Caco-2 (cell line): ENCODE measurements at regions not wholly inside any gene's neighbourhood (a gene's known extent, or its start where the extent isn't known, plus 50 kb on each side); places are given as distances from the start of the nearest gene placed in this dataset.

ENCODE experiments used
- BruUV-seq: library from RNA; stranded (reverse); fragments of 400-500 nt; replicated peaks from 2 replicates; lab custom pipeline; 2021; lab: Mats Ljungman, UMichigan
- CTCF ChIA-PET: fragments of 300-600 bp; sonication (Branson Sonifier 250); formaldehyde crosslinking; loops from one replicate; lab custom pipeline; 2022; ENCODE audit warnings: antibody characterized with exemption; lab: Charles Lee
- POLR2A ChIA-PET: fragments of 300-600 bp; sonication (Branson Sonifier 250); formaldehyde crosslinking; loops from one replicate; lab custom pipeline; 2022; ENCODE audit warnings: antibody characterized with exemption; lab: Charles Lee
- DNase-seq, 2 experiments: peaks; one replicate each; pipeline versions ENCODE4 v3.0.0 to v3.0.0-alpha.2; 2020 to 2022
- H3K27me3 ChIP-seq: replicated peaks from 2 replicates; pipeline ENCODE4 v1.6.0; 2011; ENCODE audit warnings: low read length; ENCODE audit not compliant: control insufficient read depth, insufficient read depth
- H3K36me3 ChIP-seq: 2 replicates; pipeline ENCODE4 v1.5.1; 2011; ENCODE audit warnings: low read length; ENCODE audit not compliant: control insufficient read depth, insufficient read depth
- H3K4me1 ChIP-seq: fragments of 250-450 bp; sonication (Bioruptor Pico); 2 replicates; pipeline ENCODE4 v1.5.1; 2020; ENCODE audit warnings: mild to moderate bottlenecking
- H3K4me3 ChIP-seq: 2 replicates; pipeline ENCODE4 v1.5.1; 2011; ENCODE audit warnings: low read depth, mild to moderate bottlenecking, control low read depth, low read length
- H3K9me3 ChIP-seq: fragments of 250-450 bp; sonication (Bioruptor Pico); 2 replicates; pipeline ENCODE4 v1.5.1; 2020; ENCODE audit warnings: mild to moderate bottlenecking, moderate library complexity
- H3K27ac Mint-ChIP-seq: one replicate; pipeline ENCODE4 v1.8.0; 2022; ENCODE audit warnings: mixed read lengths; ENCODE audit not compliant: unreplicated experiment
- H3K27me3 Mint-ChIP-seq: one replicate; pipeline ENCODE4 v1.8.0; 2022; ENCODE audit warnings: mixed read lengths; ENCODE audit not compliant: insufficient read depth, unreplicated experiment
- H3K36me3 Mint-ChIP-seq: one replicate; pipeline ENCODE4 v1.8.0; 2022; ENCODE audit warnings: mild to moderate bottlenecking, mixed read lengths; ENCODE audit not compliant: insufficient read depth, unreplicated experiment
- H3K4me1 Mint-ChIP-seq: one replicate; pipeline ENCODE4 v1.8.0; 2022; ENCODE audit warnings: low read depth, mixed read lengths; ENCODE audit not compliant: unreplicated experiment
- H3K4me3 Mint-ChIP-seq: one replicate; pipeline ENCODE4 v1.8.0; 2022; ENCODE audit warnings: mild to moderate bottlenecking, moderate library complexity, mixed read lengths; ENCODE audit not compliant: unreplicated experiment
- H3K9me3 Mint-ChIP-seq: one replicate; pipeline ENCODE4 v1.8.0; 2022; ENCODE audit warnings: mixed read lengths; ENCODE audit not compliant: unreplicated experiment
- intact Hi-C: fragments of 100-400 bp; cut with micrococcal nuclease; formaldehyde crosslinking; loops from one replicate; pipeline ENCODE4 v1.10.0; 2022; ENCODE audit not compliant: unreplicated experiment
- TF ChIP-seq, protein P1 (sequence below), 2 experiments: fragments of 200-600 bp in 1 of 2; IDR thresholded peaks; 1 replicate in 1 of 2; 2 replicates in 1 of 2; pipeline versions ENCODE4 v1.5.1 to v1.8.0; 2011 to 2022; ENCODE audit warnings: antibody characterized with exemption in 1 of 2, control low read depth in 1 of 2, inconsistent platforms in 1 of 2, low read depth in 1 of 2, low read length in 1 of 2, mild to moderate bottlenecking in 1 of 2, moderate library complexity in 1 of 2; ENCODE audit not compliant: insufficient read depth in 1 of 2, severe bottlenecking in 1 of 2, unreplicated experiment in 1 of 2

GRCh38 chr5:111639912-111640311 is 117.1 kb downstream of the NREP start:
- TF ChIP-seq, protein P1, sequence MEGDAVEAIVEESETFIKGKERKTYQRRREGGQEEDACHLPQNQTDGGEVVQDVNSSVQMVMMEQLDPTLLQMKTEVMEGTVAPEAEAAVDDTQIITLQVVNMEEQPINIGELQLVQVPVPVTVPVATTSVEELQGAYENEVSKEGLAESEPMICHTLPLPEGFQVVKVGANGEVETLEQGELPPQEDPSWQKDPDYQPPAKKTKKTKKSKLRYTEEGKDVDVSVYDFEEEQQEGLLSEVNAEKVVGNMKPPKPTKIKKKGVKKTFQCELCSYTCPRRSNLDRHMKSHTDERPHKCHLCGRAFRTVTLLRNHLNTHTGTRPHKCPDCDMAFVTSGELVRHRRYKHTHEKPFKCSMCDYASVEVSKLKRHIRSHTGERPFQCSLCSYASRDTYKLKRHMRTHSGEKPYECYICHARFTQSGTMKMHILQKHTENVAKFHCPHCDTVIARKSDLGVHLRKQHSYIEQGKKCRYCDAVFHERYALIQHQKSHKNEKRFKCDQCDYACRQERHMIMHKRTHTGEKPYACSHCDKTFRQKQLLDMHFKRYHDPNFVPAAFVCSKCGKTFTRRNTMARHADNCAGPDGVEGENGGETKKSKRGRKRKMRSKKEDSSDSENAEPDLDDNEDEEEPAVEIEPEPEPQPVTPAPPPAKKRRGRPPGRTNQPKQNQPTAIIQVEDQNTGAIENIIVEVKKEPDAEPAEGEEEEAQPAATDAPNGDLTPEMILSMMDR (IDR thresholded peaks at IDR 0.05; ENCODE audit: insufficient read depth in 1 of 2, low read depth in 1 of 2, low read length in 1 of 2, severe bottlenecking in 1 of 2, unreplicated experiment in 1 of 2) = no peak
- H3K9me3 Mint-ChIP-seq = peaks cover 11% of the 10 kb centered on the region
- no peaks in the 10 kb centered on the region for H3K27me3 Mint-ChIP-seq
- BruUV-seq = no TSS peak
- H3K27me3 ChIP-seq = no peaks in the 10 kb centered on the region
- no peaks in the 10 kb centered on the region for H3K36me3 ChIP-seq
- intact Hi-C loops = no loop called here
- ChIA-PET CTCF (no interaction called here), POLR2A (no interaction called here)
- no peaks in the 10 kb centered on the region for H3K4me1 Mint-ChIP-seq
- H3K27ac Mint-ChIP-seq = no peak overlapping the region
- peaks cover 10% of the 10 kb centered on the region; the same call in 1 of the 2 replicates for H3K9me3 ChIP-seq
- H3K4me1 ChIP-seq = no peaks in the 10 kb centered on the region
- no peak for DNase-seq
- no peak overlapping the region for H3K4me3 Mint-ChIP-seq
- H3K36me3 Mint-ChIP-seq = no peaks in the 10 kb centered on the region
- H3K4me3 ChIP-seq = no peak overlapping the region

DNA sequence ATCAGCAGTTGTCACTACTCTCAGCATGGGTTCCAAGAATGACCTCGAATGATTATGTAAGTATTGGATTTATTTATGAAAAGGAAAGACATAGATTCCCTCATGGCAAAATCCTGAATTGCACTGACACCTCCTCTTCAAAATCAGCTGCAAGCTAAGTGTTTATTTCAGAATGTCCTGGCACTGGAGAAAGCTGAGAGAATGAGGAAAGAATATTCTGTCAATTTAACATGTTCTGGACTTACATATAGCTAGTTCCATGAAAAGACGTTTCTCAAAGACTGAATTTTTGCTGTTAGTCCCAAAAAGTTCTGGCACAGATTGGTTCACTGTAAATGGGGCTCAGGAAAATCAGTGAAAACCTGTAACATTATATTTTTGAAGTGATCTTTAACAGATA is 120.3 kb downstream of the NREP start:
- POLR2A ChIA-PET = no interaction called here
- H3K27ac Mint-ChIP-seq = no peak overlapping the region
- no peaks in the 10 kb centered on the region for H3K27me3 Mint-ChIP-seq
- TF ChIP-seq, protein P1 (IDR thresholded peaks at IDR 0.05; ENCODE audit: insufficient read depth in 1 of 2, low read depth in 1 of 2, low read length in 1 of 2, severe bottlenecking in 1 of 2, unreplicated experiment in 1 of 2) = no peak
- H3K4me3 Mint-ChIP-seq = no peak overlapping the region
- no peak for DNase-seq
- Histone ChIP-seq H3K9me3 (peaks cover 10% of the 10 kb centered on the region; the same call in 1 of the 2 replicates), H3K27me3 (no peaks in the 10 kb centered on the region; the same call in 1 of the 2 replicates), H3K4me3 (no peak overlapping the region), H3K36me3 (no peaks in the 10 kb centered on the region), H3K4me1 (no peaks in the 10 kb centered on the region)
- H3K36me3 Mint-ChIP-seq = no peaks in the 10 kb centered on the region
- CTCF ChIA-PET = no interaction called here
- intact Hi-C loops = no loop called here
- BruUV-seq = no TSS peak
- H3K9me3 Mint-ChIP-seq = peaks cover 11% of the 10 kb centered on the region
- H3K4me1 Mint-ChIP-seq = no peaks in the 10 kb centered on the region

DNA sequence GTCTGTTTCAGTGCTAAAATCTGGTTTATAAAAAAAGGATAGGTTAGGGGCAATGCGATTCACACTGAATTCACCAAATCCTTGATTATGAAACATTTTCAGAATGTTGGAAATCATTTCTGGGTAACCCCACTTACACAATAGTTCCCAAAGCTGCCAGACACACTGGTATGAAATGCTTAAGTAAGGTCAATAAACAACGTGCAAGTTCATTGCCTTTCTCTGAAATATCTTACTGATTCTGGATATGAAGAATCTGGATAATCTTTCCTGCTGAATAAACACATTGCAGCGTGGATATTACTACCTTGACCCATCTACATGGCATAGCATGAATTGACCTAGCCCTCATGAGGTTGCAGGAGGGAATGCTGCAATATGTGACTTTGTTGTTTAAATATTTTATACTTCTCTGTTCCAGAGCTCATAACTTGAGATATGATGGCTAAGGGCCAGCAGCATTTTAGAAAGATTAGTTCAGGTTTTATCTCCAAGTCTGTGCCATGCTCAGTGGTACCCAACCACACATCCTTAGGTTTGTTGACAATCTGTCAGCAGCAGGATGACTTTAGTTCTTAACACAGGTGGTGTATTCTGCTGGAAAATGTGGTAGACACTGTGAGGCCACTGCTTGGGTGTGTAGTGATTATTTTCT is 121.0 kb downstream of the NREP start:
- DNase-seq = no peak
- Mint-ChIP-seq H3K36me3 (no peaks in the 10 kb centered on the region), H3K9me3 (peaks cover 11% of the 10 kb centered on the region), H3K4me3 (no peak overlapping the region), H3K27ac (no peak overlapping the region), H3K4me1 (no peaks in the 10 kb centered on the region), H3K27me3 (no peaks in the 10 kb centered on the region)
- peaks cover 10% of the 10 kb centered on the region; the same call in 1 of the 2 replicates for H3K9me3 ChIP-seq
- no peaks in the 10 kb centered on the region for H3K4me1 ChIP-seq
- no peaks in the 10 kb centered on the region; the same call in 1 of the 2 replicates for H3K27me3 ChIP-seq
- CTCF ChIA-PET = no interaction called here
- no TSS peak for BruUV-seq
- TF ChIP-seq, protein P1 (IDR thresholded peaks at IDR 0.05; ENCODE audit: insufficient read depth in 1 of 2, low read depth in 1 of 2, low read length in 1 of 2, severe bottlenecking in 1 of 2, unreplicated experiment in 1 of 2) = no peak
- POLR2A ChIA-PET = interaction anchor here (0.6 kb wide), 1 partner anchor 478 kb away, joined by 3 read pairs; no protein-coding TSS in a partner anchor
- H3K36me3 ChIP-seq = no peaks in the 10 kb centered on the region
- H3K4me3 ChIP-seq = no peak overlapping the region
- intact Hi-C loops = no loop called here
